ENCODE measurements at regions not wholly inside any gene's neighbourhood (a gene's known extent, or its start where the extent isn't known, plus 50 kb on each side); places are given as distances from the start of the nearest gene placed in this dataset.

- H3K36me3 ChIP-seq: no peaks in the 10 kb centered on the region
- TF ChIP-seq POLR2AphosphoS5 (IDR thresholded peaks at IDR 0.05) (no peak), EP300 (IDR thresholded peaks at IDR 0.05) (no peak), CTCF (IDR thresholded peaks at IDR 0.05) (no peak), POLR2A (IDR thresholded peaks at IDR 0.05) (no peak)
- ATAC-seq (ENCODE audit: low FRiP score in 2 of 2): no peak
- no peak overlapping the region for H3K4me3 ChIP-seq
- no peaks in the 10 kb centered on the region for H3K4me1 ChIP-seq
- no peak overlapping the region for H3K27ac ChIP-seq
- no peaks in the 10 kb centered on the region for H3K9me3 ChIP-seq
- no peak for DNase-seq
- H3K27me3 ChIP-seq: no peaks in the 10 kb centered on the region
Observed at GRCh38 chrY:21091909-21092308, 336.0 kb downstream of the RPS4Y2 start.

DNA sequence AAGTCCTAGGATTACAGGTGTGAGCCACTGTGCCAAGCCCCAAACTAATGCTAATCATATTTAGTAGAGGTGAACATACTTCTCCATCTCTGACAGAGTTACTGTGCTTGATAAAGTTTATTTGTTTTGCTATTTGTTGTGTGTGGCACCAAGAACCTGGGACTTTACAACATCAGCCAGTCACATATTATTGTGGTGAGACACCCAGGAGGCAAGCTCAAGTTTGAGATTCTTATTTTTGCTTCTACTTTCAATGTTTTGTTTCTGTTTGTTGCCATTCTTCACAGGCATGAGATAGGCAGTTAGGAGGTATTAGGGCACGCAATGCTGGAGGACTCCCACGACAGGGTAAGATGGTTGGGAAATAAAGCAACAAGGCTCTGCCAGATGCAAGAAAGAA, 346.6 kb downstream of the RPS4Y2 start:
- Histone ChIP-seq H3K27ac (no peak overlapping the region), H3K27me3 (no peaks in the 10 kb centered on the region), H3K9me3 (no peaks in the 10 kb centered on the region), H3K4me3 (no peak overlapping the region), H3K36me3 (no peaks in the 10 kb centered on the region), H3K4me1 (no peaks in the 10 kb centered on the region)
- TF ChIP-seq POLR2AphosphoS5 (IDR thresholded peaks at IDR 0.05): no peak
- TF ChIP-seq POLR2A (IDR thresholded peaks at IDR 0.05): no peak
- TF ChIP-seq CTCF (IDR thresholded peaks at IDR 0.05): no peak
- TF ChIP-seq EP300 (IDR thresholded peaks at IDR 0.05): no peak
- DNase-seq (no peak), ATAC-seq (ENCODE audit: low FRiP score in 2 of 2) (no peak)
- WGBS, 2 donors: 55% methylated on average over 2 of the region's 2 CpGs; no CpG with 5 or more reads in 1 of the 2 donors

GRCh38 chrY:21103885-21104284, 348.0 kb downstream of the RPS4Y2 start:
- no peak overlapping the region for H3K27ac ChIP-seq
- no peaks in the 10 kb centered on the region for H3K27me3 ChIP-seq
- H3K36me3 ChIP-seq: no peaks in the 10 kb centered on the region
- H3K4me1 ChIP-seq: no peaks in the 10 kb centered on the region
- no peak overlapping the region for H3K4me3 ChIP-seq
- DNase-seq: no peak
- H3K9me3 ChIP-seq: no peaks in the 10 kb centered on the region
- 80% methylated on average over 2 of the region's 2 CpGs; no CpG with 5 or more reads in 1 of the 2 donors for WGBS, 2 donors
- TF ChIP-seq CTCF (IDR thresholded peaks at IDR 0.05) (no peak), EP300 (IDR thresholded peaks at IDR 0.05) (no peak), POLR2A (IDR thresholded peaks at IDR 0.05) (no peak), POLR2AphosphoS5 (IDR thresholded peaks at IDR 0.05) (no peak)
- ATAC-seq (ENCODE audit: low FRiP score in 2 of 2): no peak

- WGBS, 2 donors: 76% methylated on average over 1 of the region's 1 CpG; no CpG with 5 or more reads in 1 of the 2 donors
- H3K36me3 ChIP-seq: no peaks in the 10 kb centered on the region
- H3K4me1 ChIP-seq: no peaks in the 10 kb centered on the region
- no peak overlapping the region for H3K27ac ChIP-seq
- no peaks in the 10 kb centered on the region for H3K27me3 ChIP-seq
- DNase-seq (no peak), ATAC-seq (ENCODE audit: low FRiP score in 2 of 2) (no peak)
- no peaks in the 10 kb centered on the region for H3K9me3 ChIP-seq
- H3K4me3 ChIP-seq: no peak overlapping the region
- TF ChIP-seq CTCF (IDR thresholded peaks at IDR 0.05) (no peak), POLR2AphosphoS5 (IDR thresholded peaks at IDR 0.05) (no peak), POLR2A (IDR thresholded peaks at IDR 0.05) (no peak), EP300 (IDR thresholded peaks at IDR 0.05) (no peak)
Observed at GRCh38 chrY:21105529-21105928, 349.6 kb downstream of the RPS4Y2 start.

DNA sequence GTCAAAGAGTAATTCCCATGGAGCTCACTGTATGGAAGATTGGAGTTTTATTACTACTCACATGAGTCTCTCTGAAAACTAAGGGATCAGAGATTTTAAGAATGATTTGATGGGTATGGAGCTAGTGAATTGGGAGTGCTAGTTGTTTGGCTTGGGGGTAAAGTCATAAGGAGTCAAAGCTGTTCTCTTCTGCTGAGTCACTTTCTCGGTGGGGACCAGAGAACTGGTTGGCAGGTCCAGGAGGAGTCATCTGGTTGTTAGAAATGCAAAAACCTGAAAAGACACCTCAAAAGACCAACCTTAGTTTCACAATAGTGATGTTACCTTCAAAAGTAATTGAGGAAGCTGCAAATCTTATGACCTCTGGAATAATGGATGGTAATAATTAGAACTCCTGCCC, 355.4 kb downstream of the RPS4Y2 start:
- WGBS, 2 donors: 75% methylated on average over 1 of the region's 1 CpG; no CpG with 5 or more reads in 1 of the 2 donors
- Histone ChIP-seq H3K4me1 (no peaks in the 10 kb centered on the region), H3K36me3 (no peaks in the 10 kb centered on the region), H3K27me3 (no peaks in the 10 kb centered on the region), H3K4me3 (no peak overlapping the region), H3K27ac (no peak overlapping the region), H3K9me3 (no peaks in the 10 kb centered on the region)
- ATAC-seq (ENCODE audit: low FRiP score in 2 of 2): no peak
- TF ChIP-seq CTCF (IDR thresholded peaks at IDR 0.05) (no peak), EP300 (IDR thresholded peaks at IDR 0.05) (no peak), POLR2AphosphoS5 (IDR thresholded peaks at IDR 0.05) (no peak), POLR2A (IDR thresholded peaks at IDR 0.05) (no peak)
- DNase-seq: no peak

Measured in upper lobe of left lung (tissue), 6 donors.